ENCODE measurements at regions not wholly inside any gene's neighbourhood (a gene's known extent, or its start where the extent isn't known, plus 50 kb on each side); places are given as distances from the start of the nearest gene placed in this dataset.
A peak's percentile ranks its signal among the peaks of the same experiment; 100 is the strongest.

DNA sequence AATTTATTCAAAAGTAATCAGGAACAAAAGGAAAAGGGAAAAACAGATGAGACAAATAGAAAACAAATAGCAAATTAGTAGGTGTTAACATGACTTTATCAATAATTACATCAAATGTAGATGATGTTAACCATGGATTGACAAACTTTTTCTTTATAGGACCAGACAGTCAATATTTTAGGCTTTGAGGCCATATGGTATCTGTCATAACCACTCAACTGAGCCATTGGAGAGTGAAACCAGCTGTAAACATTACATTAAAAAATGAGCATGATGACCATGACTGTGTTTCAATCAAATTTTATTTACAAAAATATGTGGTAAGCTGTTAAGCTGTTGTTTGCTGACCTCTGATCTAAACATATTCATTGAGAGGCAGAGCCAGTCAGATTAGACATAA lies 118.5 kb upstream of the NWD2 start:
- no peaks in the 10 kb centered on the region for H4K20me1 ChIP-seq (ENCODE audit: insufficient read depth)
- BruUV-seq (replicated peaks), result no TSS peak
- CTCF ChIA-PET, result no interaction called here

DNA sequence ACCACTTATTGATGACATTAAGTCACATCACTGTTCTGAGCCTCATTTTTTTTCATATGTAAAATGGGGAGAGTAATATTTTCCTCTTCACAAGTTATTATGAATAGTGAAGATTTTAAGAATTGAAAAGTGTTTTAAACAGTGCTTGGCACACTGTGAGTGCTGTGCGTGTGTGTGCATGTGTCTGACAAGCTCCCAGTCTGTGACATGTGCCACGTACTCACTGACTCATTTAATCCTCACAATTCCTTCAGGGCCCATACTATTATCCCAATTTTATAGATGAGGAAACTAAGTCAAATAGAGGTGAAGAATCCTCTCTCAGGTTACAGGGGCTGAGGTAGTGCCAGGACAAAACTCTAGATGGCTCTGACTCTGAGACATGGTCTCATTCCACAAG lies 114.1 kb upstream of the NWD2 start:
- Histone ChIP-seq H3K9me2 (ENCODE audit: insufficient read depth) (no peaks in the 10 kb centered on the region; the same call in 1 of the 2 replicates), H2AFZ (no peak overlapping the region), H3F3A (ENCODE audit: insufficient read depth, low read depth) (no peaks in the 10 kb centered on the region), H3K9me3 (ENCODE audit: insufficient read depth, low read depth) (no peaks in the 10 kb centered on the region), H3K27me3 (ENCODE audit: insufficient read depth, low read depth) (no peaks in the 10 kb centered on the region), H3K79me2 (ENCODE audit: low read depth) (no peaks in the 10 kb centered on the region), H3K27ac (no peak overlapping the region), H3K36me3 (ENCODE audit: low read depth) (no peaks in the 10 kb centered on the region), H4K20me1 (ENCODE audit: insufficient read depth) (no peaks in the 10 kb centered on the region), H3K4me2 (no peak overlapping the region), H3K4me1 (replicated peaks; ENCODE audit: insufficient read depth) (no peaks in the 10 kb centered on the region), H3K4me3 (no peak overlapping the region)
- POLR2A ChIA-PET (ENCODE audit: unreplicated experiment), result no interaction called here
- intact Hi-C loops (cut with micrococcal nuclease; ENCODE audit: unreplicated experiment), result no loop called here
- CTCF ChIA-PET, result no interaction called here
- no peak for TF ChIP-seq EZH2 (IDR thresholded peaks at IDR 0.05; ENCODE audit: low read depth)
- TF ChIP-seq, protein P1, sequence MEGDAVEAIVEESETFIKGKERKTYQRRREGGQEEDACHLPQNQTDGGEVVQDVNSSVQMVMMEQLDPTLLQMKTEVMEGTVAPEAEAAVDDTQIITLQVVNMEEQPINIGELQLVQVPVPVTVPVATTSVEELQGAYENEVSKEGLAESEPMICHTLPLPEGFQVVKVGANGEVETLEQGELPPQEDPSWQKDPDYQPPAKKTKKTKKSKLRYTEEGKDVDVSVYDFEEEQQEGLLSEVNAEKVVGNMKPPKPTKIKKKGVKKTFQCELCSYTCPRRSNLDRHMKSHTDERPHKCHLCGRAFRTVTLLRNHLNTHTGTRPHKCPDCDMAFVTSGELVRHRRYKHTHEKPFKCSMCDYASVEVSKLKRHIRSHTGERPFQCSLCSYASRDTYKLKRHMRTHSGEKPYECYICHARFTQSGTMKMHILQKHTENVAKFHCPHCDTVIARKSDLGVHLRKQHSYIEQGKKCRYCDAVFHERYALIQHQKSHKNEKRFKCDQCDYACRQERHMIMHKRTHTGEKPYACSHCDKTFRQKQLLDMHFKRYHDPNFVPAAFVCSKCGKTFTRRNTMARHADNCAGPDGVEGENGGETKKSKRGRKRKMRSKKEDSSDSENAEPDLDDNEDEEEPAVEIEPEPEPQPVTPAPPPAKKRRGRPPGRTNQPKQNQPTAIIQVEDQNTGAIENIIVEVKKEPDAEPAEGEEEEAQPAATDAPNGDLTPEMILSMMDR (conservative IDR thresholded peaks at IDR 0.05), result no peak
- no TSS peak for BruUV-seq (replicated peaks)
- no peak for DNase-seq

More for the DNA sequence above, 118.5 kb upstream of the NWD2 start:
- Histone ChIP-seq H3K4me2 (no peak overlapping the region), H3K27ac (no peak overlapping the region), H3K4me1 (replicated peaks; ENCODE audit: insufficient read depth) (no peaks in the 10 kb centered on the region), H2AFZ (no peak overlapping the region), H3K9me2 (ENCODE audit: insufficient read depth) (no peaks in the 10 kb centered on the region), H3K79me2 (ENCODE audit: low read depth) (no peaks in the 10 kb centered on the region), H3F3A (ENCODE audit: insufficient read depth, low read depth) (no peaks in the 10 kb centered on the region), H3K9me3 (ENCODE audit: insufficient read depth, low read depth) (no peaks in the 10 kb centered on the region), H3K36me3 (ENCODE audit: low read depth) (no peaks in the 10 kb centered on the region), H3K27me3 (ENCODE audit: insufficient read depth, low read depth) (no peaks in the 10 kb centered on the region), H3K4me3 (no peak overlapping the region)
- intact Hi-C loops (cut with micrococcal nuclease; ENCODE audit: unreplicated experiment), result no loop called here
- TF ChIP-seq, protein P1 (conservative IDR thresholded peaks at IDR 0.05), result no peak
- TF ChIP-seq EZH2 (IDR thresholded peaks at IDR 0.05; ENCODE audit: low read depth), result no peak
- DNase-seq, result no peak
- POLR2A ChIA-PET (ENCODE audit: unreplicated experiment), result no interaction called here

DNA sequence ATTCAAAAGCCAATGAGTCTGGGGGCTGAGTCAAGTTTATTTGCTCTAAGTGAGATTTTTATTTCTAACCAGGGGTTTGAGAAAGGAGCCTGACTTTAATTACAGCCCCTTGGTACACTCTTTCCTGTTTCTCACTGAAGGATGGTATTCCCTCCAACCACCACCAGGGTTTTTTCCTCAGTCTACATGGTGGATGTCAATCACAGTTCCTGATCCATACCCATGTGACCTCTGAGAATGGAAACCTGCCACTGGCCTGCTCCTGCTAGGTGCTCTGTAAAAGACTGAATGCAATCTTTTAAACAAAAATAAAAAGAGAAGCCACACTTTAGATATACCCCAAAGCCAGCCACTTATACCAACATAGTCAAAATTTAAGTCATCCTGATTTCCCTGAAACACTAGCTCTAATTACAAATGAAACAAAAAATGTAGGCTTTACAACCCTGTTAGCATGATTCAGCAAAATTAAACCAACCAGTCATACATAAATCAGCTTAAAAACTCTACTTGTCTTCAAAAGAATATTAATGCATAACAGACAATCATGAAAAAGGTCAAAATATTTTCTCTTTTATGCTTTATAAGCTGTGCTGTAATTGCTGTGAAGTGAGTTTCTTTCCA lies 112.1 kb upstream of the NWD2 start:
- Histone ChIP-seq H3K36me3 (ENCODE audit: low read depth) (no peaks in the 10 kb centered on the region), H3K4me2 (no peak overlapping the region), H3K79me2 (ENCODE audit: low read depth) (no peaks in the 10 kb centered on the region), H2AFZ (no peak overlapping the region), H3K27me3 (ENCODE audit: insufficient read depth, low read depth) (no peaks in the 10 kb centered on the region), H3K9me3 (ENCODE audit: insufficient read depth, low read depth) (no peaks in the 10 kb centered on the region), H3K27ac (no peak overlapping the region), H3K4me1 (replicated peaks; ENCODE audit: insufficient read depth) (no peaks in the 10 kb centered on the region), H3K9me2 (ENCODE audit: insufficient read depth) (no peaks in the 10 kb centered on the region; the same call in 1 of the 2 replicates), H4K20me1 (ENCODE audit: insufficient read depth) (no peaks in the 10 kb centered on the region), H3K4me3 (no peak overlapping the region), H3F3A (ENCODE audit: insufficient read depth, low read depth) (no peaks in the 10 kb centered on the region)
- TF ChIP-seq, protein P1 (conservative IDR thresholded peaks at IDR 0.05), result 0 out of 2 replicates have a peak, but pooled peaks have one; percentile 19
- no peak for TF ChIP-seq EZH2 (IDR thresholded peaks at IDR 0.05; ENCODE audit: low read depth)
- BruUV-seq (replicated peaks), result no TSS peak
- no peak for DNase-seq
- intact Hi-C loops (cut with micrococcal nuclease; ENCODE audit: unreplicated experiment), result no loop called here
- ChIA-PET POLR2A (ENCODE audit: unreplicated experiment) (interaction anchor here (0.6 kb wide), 1 partner anchor 534 kb away, joined by 3 read pairs; no protein-coding TSS in a partner anchor), CTCF (no interaction called here)

All from PC-9 (cell line).